Stomach smooth muscle (tissue), 2 donors: ENCODE measurements at regions not wholly inside any gene's neighbourhood (a gene's known extent, or its start where the extent isn't known, plus 50 kb on each side); places are given as distances from the start of the nearest gene placed in this dataset.

Experiments
- H3K27ac ChIP-seq: one replicate; pipeline ENCODE4 v1.7.0; 2013; ENCODE audit warnings: mild to moderate bottlenecking, low read length, inconsistent platforms
- H3K27me3 ChIP-seq, 2 donors: one replicate each; pipeline ENCODE4 v1.7.0; 2013; ENCODE audit warnings: low read length in 2 of 2; ENCODE audit not compliant: insufficient read depth in 2 of 2, control insufficient read depth in 1 of 2
- H3K36me3 ChIP-seq, 2 donors: one replicate each; pipeline ENCODE4 v1.7.0; 2013; ENCODE audit warnings: low read length in 2 of 2; ENCODE audit not compliant: control insufficient read depth in 2 of 2, insufficient read depth in 2 of 2
- H3K4me1 ChIP-seq: one replicate; pipeline ENCODE4 v1.7.0; 2013; ENCODE audit warnings: low read length; ENCODE audit not compliant: control insufficient read depth, insufficient read depth
- H3K4me3 ChIP-seq, 2 donors: one replicate each; pipeline ENCODE4 v1.7.0; 2013; ENCODE audit warnings: low read length in 2 of 2
- H3K9ac ChIP-seq, 2 donors: one replicate each; pipeline ENCODE4 v1.7.0; 2013; ENCODE audit warnings: low read length in 2 of 2, mild to moderate bottlenecking in 1 of 2
- H3K9me3 ChIP-seq, 2 donors: one replicate each; pipeline ENCODE4 v1.7.0; 2013; ENCODE audit warnings: low read length in 2 of 2; ENCODE audit not compliant: control insufficient read depth in 2 of 2
- donor health status: healthy.
- donor health status: Pancreatic carcinoma.

DNA sequence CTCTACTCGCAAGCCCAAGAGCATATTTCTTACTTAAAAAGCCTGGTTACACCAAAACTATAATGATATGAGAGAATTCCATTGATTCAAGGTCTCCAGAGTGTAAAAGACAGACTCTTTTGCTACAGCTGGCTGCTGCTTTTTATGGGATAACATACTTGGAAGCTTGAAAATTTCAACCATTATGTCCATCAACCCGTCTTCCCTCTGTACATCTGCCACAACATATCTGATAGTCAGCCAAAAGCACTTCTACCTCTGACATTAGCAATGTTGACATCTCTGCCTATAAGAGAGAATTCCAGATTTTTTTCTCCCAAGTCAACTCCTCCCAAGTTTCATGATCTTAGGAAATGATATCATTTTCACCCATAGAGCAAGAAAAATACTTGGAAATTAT, 54.4 kb upstream of the IQCM start:
- H3K36me3 ChIP-seq = no peaks in the 10 kb centered on the region
- no peak overlapping the region for H3K9ac ChIP-seq
- H3K27ac ChIP-seq = no peak overlapping the region
- H3K27me3 ChIP-seq = no peaks in the 10 kb centered on the region
- H3K4me3 ChIP-seq = no peak overlapping the region
- no peaks in the 10 kb centered on the region for H3K9me3 ChIP-seq
- no peaks in the 10 kb centered on the region for H3K4me1 ChIP-seq

DNA sequence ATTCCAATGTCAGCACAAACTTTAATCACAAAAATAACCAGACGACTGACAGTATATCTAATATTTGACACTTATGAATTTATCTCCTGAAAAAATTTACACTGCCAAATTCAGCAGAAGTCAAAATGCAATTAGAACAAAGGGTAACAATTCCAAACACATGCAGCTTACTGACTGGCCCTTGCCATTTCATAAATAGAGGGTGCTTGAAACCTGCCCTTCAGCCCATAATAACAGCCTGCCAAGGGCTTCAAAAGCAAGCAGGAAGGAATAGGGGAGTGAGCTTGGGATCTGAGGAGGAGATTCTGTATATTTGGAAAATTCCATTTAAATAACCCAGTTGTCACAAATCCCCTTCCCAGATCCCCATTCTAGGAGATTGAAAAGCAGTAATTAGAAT, 66.1 kb upstream of the IQCM start:
- no peak overlapping the region for H3K4me3 ChIP-seq
- H3K4me1 ChIP-seq = peaks cover 4% of the 10 kb centered on the region
- H3K36me3 ChIP-seq = no peaks in the 10 kb centered on the region
- H3K27me3 ChIP-seq = no peaks in the 10 kb centered on the region
- no peaks in the 10 kb centered on the region for H3K9me3 ChIP-seq
- no peak overlapping the region for H3K27ac ChIP-seq
- no peak overlapping the region for H3K9ac ChIP-seq

DNA sequence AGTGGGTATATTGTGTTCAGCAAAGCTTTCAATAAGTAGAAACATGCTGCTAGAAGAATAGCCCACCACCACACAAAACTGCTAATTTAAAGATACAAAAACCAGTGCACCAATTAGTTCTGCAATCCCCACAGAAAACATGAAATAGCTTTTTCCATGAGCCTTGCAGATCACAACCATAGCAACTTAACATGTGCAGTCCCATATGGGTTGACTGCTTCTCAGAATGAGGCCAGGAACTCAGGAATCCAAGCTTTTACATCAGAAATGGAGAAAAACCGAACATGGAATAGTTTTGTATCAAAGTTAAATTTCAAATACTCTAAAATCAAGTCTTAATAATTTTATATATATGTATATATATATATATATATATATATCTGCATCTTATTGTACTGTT, 66.6 kb upstream of the IQCM start:
- no peaks in the 10 kb centered on the region for H3K36me3 ChIP-seq
- H3K27ac ChIP-seq = no peak overlapping the region

DNA sequence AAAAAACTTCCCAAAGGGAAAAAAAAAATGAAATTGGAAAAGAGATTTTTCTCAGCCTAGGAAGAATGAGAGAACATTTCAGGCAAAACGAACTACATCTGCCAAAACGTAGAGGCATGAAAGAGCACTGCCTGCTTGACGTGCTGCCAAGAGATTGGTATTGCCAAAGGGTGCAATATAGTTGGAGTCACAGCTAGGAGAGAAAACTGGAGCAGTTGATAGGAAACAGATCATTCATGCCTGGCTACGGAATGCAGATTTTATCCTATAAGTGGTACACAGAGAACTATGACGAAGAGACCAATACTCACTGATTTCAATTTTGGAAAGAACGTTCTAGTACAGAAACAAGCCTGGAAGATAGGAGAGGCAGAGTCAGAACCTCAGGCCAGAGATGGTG, 68.4 kb upstream of the IQCM start:
- no peaks in the 10 kb centered on the region for H3K36me3 ChIP-seq
- H3K9me3 ChIP-seq = no peaks in the 10 kb centered on the region
- no peak overlapping the region for H3K9ac ChIP-seq
- peak overlapping the region in 1 of 2 donors; percentile 8 for H3K4me3 ChIP-seq
- H3K4me1 ChIP-seq = peaks cover 4% of the 10 kb centered on the region
- no peak overlapping the region for H3K27ac ChIP-seq
- H3K27me3 ChIP-seq = no peaks in the 10 kb centered on the region

More for the DNA sequence above, 66.6 kb upstream of the IQCM start:
- H3K4me3 ChIP-seq = no peak overlapping the region
- no peak overlapping the region for H3K9ac ChIP-seq
- no peaks in the 10 kb centered on the region for H3K27me3 ChIP-seq
- peaks cover 4% of the 10 kb centered on the region for H3K4me1 ChIP-seq
- H3K9me3 ChIP-seq = no peaks in the 10 kb centered on the region

DNA sequence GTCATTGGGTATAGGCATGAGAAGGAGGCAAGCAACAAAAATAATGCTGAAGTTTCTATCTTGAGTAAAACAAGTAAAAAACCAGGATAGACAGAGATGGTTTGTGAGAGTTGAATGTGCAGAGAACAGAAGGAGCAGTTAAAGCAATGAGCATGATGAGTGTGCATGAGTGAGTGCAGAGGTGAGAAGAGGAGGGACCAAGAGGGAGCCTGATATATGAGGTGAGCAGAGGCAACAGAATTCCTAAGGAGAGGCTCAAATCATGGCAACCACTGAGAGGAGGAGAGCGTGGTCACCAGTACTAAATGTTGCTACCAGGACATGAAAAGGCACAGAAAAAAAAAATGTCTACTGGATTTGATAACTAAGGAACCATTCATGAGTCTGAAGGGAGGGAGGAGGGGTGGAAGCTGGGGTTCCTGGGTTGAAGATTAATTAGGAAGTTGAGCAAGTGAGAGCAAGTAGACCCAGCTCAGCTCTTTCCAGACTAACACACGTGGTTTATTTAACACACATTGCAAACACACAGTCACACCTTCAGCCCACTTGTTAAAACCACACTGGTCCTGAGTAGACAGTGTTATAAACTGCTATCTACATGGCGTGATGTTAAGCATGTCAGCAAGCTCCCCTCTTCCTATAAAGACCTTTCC, 69.0 kb upstream of the IQCM start:
- Histone ChIP-seq H3K36me3 (no peaks in the 10 kb centered on the region), H3K4me3 (no peak overlapping the region), H3K4me1 (peaks cover 4% of the 10 kb centered on the region), H3K9me3 (no peaks in the 10 kb centered on the region), H3K27ac (no peak overlapping the region), H3K27me3 (no peaks in the 10 kb centered on the region), H3K9ac (no peak overlapping the region)

DNA sequence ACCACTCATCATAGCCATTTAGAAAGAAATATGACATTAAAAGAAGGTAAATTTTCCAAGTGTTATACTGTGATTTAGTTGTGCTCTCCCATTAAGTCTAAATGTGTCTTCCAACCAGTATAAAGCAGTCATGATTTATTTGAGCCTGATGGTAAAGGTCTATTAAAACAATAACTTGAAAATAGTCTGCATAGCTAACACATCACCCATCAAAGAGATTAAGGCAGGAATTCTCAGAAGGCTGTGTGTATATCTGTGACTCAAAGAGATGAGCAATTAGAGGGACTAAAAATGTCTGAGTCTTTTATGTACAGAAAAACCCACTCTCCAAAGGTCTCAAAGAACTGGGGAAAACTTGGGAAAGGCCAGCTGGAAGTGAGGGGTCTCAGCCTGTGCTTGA, 70.3 kb upstream of the IQCM start:
- Histone ChIP-seq H3K4me3 (no peak overlapping the region), H3K36me3 (no peaks in the 10 kb centered on the region), H3K27me3 (no peaks in the 10 kb centered on the region), H3K4me1 (peaks cover 4% of the 10 kb centered on the region), H3K27ac (no peak overlapping the region), H3K9ac (no peak overlapping the region), H3K9me3 (no peaks in the 10 kb centered on the region)

DNA sequence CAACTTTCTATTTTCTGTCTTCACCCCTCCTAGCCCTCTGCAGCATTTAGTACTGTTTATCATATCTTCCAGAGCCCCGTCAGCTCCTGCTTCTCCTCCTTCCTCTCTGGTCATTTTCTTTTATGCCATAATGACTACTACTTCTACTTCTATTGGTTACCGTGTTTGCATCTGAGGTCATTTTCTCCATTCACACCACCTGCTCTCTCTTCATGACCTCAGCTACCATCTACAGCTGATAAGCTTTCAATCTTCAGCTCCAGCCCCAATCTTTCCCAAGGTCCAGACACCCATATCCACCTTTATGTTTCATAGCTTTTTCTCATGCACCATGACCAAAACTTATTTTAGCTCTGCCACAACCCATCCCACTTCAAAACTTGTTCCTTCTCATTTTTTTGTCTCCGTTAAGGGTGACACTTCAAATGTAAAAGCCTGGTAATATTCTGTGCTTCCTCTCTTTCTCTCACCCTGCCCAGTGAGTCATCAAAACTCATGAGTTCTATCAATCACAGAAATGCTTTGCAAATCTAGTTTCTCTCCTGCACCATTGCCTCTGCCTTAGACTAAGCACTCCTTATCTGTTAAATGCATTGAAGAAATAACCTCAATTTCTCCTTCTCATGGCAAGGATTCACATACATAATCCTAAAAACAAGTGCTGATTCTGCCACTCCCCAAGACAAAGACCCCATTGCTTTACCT, 71.3 kb upstream of the IQCM start:
- Histone ChIP-seq H3K4me3 (no peak overlapping the region), H3K27me3 (no peaks in the 10 kb centered on the region), H3K4me1 (peaks cover 4% of the 10 kb centered on the region), H3K27ac (no peak overlapping the region), H3K36me3 (no peaks in the 10 kb centered on the region), H3K9me3 (no peaks in the 10 kb centered on the region), H3K9ac (no peak overlapping the region)

DNA sequence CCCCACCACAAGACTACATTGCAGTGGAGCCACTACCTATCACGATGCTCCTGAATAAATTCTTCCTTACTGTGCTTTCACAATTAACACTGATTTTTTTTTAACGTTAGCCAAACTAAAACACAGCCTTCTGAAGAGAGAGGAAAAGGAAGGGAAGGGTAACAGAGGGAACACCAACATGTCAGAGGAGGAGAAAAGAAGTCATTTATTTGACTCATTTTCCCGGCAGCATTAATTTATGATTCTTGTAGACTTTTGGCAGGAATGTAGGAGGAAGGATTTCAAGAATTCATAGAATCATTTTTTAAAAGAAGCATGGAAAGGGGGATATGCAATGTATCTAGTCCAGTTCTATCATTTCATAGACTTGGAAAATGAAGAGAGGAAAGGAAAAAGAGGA, 74.3 kb upstream of the IQCM start:
- no peaks in the 10 kb centered on the region for H3K9me3 ChIP-seq
- no peak overlapping the region for H3K9ac ChIP-seq
- no peaks in the 10 kb centered on the region for H3K4me1 ChIP-seq
- no peak overlapping the region for H3K27ac ChIP-seq
- no peaks in the 10 kb centered on the region for H3K36me3 ChIP-seq
- no peak overlapping the region for H3K4me3 ChIP-seq
- H3K27me3 ChIP-seq = no peaks in the 10 kb centered on the region

DNA sequence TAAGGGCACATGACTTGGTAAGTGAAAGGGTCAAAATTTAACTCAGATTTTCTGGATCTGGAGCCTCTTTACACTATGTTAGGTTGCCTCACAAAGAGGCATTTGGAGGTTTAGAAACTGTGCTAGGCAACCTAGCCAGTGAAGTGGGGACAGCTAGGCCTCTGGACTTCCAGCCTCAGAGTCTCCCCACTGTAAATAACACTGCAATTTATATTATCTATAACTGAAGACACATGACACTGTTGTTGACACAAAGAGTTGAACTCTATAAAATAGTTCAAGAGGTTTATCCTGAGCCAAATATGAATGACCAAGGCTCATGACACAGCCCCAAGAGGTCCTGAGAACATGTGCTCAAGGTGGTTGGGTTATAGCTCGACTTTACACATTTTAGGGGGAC, 74.9 kb upstream of the IQCM start:
- no peak overlapping the region for H3K9ac ChIP-seq
- H3K4me3 ChIP-seq = no peak overlapping the region

DNA sequence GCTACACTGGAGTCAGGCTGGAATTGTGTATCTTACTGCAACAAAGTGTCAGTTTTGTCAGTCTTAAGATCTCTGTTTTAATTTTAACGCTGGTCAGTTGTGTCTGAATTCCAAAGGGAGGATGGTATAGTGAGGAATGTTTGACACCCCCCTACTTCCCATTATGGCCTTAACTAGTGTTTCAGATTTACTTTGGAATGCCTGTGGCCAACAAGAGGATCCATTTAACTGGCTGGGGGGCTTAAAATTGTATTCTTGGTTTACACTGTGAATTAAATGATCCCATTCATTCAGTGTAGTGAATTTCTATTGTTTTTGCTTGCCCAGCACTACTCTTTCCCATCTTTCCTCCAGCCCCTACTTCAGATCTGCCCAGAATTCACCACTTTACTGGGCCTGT, 75.8 kb upstream of the IQCM start:
- H3K9me3 ChIP-seq = no peaks in the 10 kb centered on the region
- no peaks in the 10 kb centered on the region for H3K27me3 ChIP-seq
- H3K27ac ChIP-seq = no peak overlapping the region
- no peaks in the 10 kb centered on the region for H3K36me3 ChIP-seq
- H3K4me3 ChIP-seq = no peak overlapping the region
- H3K9ac ChIP-seq = no peak overlapping the region
- H3K4me1 ChIP-seq = no peaks in the 10 kb centered on the region

More for the DNA sequence above, 74.9 kb upstream of the IQCM start:
- Histone ChIP-seq H3K36me3 (no peaks in the 10 kb centered on the region), H3K4me1 (no peaks in the 10 kb centered on the region), H3K9me3 (no peaks in the 10 kb centered on the region), H3K27me3 (no peaks in the 10 kb centered on the region), H3K27ac (no peak overlapping the region)

DNA sequence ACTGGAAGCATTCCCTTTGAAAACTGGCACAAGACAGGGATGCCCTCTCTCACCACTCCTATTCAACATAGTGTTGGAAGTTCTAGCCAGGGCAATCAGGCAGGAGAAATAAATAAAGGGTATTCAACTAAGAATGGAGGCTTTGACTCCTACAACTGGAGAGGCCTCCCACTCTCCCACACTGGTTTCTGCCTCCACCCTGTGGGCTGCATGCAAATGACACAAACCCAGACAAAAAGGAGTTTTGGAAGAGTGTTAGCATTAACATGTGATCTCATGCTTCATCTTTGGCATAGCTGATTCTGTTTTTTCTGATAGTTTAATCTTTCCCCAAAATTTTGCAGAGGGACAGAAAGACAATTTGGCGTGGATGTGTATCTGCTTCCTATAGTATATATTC, 80.8 kb upstream of the IQCM start:
- Histone ChIP-seq H3K9ac (no peak overlapping the region), H3K9me3 (no peaks in the 10 kb centered on the region), H3K36me3 (no peaks in the 10 kb centered on the region), H3K27ac (no peak overlapping the region), H3K4me3 (no peak overlapping the region), H3K4me1 (no peaks in the 10 kb centered on the region), H3K27me3 (no peaks in the 10 kb centered on the region)
